ENCODE measurements at regions not wholly inside any gene's neighbourhood (a gene's known extent, or its start where the extent isn't known, plus 50 kb on each side); places are given as distances from the start of the nearest gene placed in this dataset.

- no peak for DNase-seq
- no peaks in the 10 kb centered on the region for H3K4me1 ChIP-seq (ENCODE audit: control insufficient read depth in 2 of 2, insufficient read depth in 2 of 2, low read length in 2 of 2)
- H3K9me3 ChIP-seq (ENCODE audit: control insufficient read depth in 2 of 3, low read length in 3 of 3) = no peaks in the 10 kb centered on the region
- ChIA-PET POLR2A (no interaction called here), CTCF (no interaction called here)
- H3K27ac ChIP-seq (ENCODE audit: low read depth, low read length) = no peak overlapping the region
- peaks cover 0 to 3% (median 0%) of the 10 kb centered on the region in 11 donors for H3K9me3 Mint-ChIP-seq
- no peak overlapping the region for H3K4me3 ChIP-seq (ENCODE audit: low read length)
- intact Hi-C loops (cut with micrococcal nuclease) = no loop called here
- no peaks in the 10 kb centered on the region for H3K36me3 Mint-ChIP-seq
- no peaks in the 10 kb centered on the region for H3K4me1 Mint-ChIP-seq
- ATAC-seq = no peak
- peaks cover 0 to 17% (median 8%) of the 10 kb centered on the region in 5 donors for H3K27me3 Mint-ChIP-seq
- H3K27me3 ChIP-seq (ENCODE audit: control insufficient read depth in 2 of 2, insufficient read depth in 2 of 2, low read length in 2 of 2) = no peaks in the 10 kb centered on the region
- H3K27ac Mint-ChIP-seq = no peak overlapping the region
- no peak overlapping the region for H3K4me3 Mint-ChIP-seq
- no peaks in the 10 kb centered on the region for H3K36me3 ChIP-seq (ENCODE audit: control insufficient read depth in 2 of 3, insufficient read depth in 3 of 3, low read length in 3 of 3)
Measured at GRCh38 chr11:127073621-127074020, 73.1 kb upstream of the KIRREL3 start.

GRCh38 chr11:127071606-127072005, 71.0 kb upstream of the KIRREL3 start:
- Mint-ChIP-seq H3K4me1 (no peaks in the 10 kb centered on the region), H3K27ac (no peak overlapping the region), H3K36me3 (no peaks in the 10 kb centered on the region), H3K9me3 (peaks cover 0 to 6% (median 0%) of the 10 kb centered on the region in 11 donors), H3K4me3 (no peak overlapping the region), H3K27me3 (peaks cover 3 to 20% (median 4%) of the 10 kb centered on the region in 5 donors)
- H3K36me3 ChIP-seq (ENCODE audit: control insufficient read depth in 2 of 3, insufficient read depth in 3 of 3, low read length in 3 of 3) = no peaks in the 10 kb centered on the region
- ChIA-PET CTCF (no interaction called here), POLR2A (no interaction called here)
- H3K4me3 ChIP-seq (ENCODE audit: low read length) = no peak overlapping the region
- intact Hi-C loops (cut with micrococcal nuclease) = no loop called here
- no peaks in the 10 kb centered on the region for H3K27me3 ChIP-seq (ENCODE audit: control insufficient read depth in 2 of 2, insufficient read depth in 2 of 2, low read length in 2 of 2)
- DNase-seq = no peak
- no peaks in the 10 kb centered on the region for H3K9me3 ChIP-seq (ENCODE audit: control insufficient read depth in 2 of 3, low read length in 3 of 3)
- no peaks in the 10 kb centered on the region for H3K4me1 ChIP-seq (ENCODE audit: control insufficient read depth in 2 of 2, insufficient read depth in 2 of 2, low read length in 2 of 2)
- no peak overlapping the region for H3K27ac ChIP-seq (ENCODE audit: low read depth, low read length)
- no peak for ATAC-seq

GRCh38 chr11:127070808-127071207, 70.2 kb upstream of the KIRREL3 start:
- intact Hi-C loops (cut with micrococcal nuclease) = no loop called here
- H3K36me3 Mint-ChIP-seq = no peaks in the 10 kb centered on the region
- no peak overlapping the region for H3K4me3 Mint-ChIP-seq
- ChIA-PET POLR2A (no interaction called here), CTCF (no interaction called here)
- no peak for ATAC-seq
- Histone ChIP-seq H3K27me3 (ENCODE audit: control insufficient read depth in 2 of 2, insufficient read depth in 2 of 2, low read length in 2 of 2) (no peaks in the 10 kb centered on the region), H3K27ac (ENCODE audit: low read depth, low read length) (no peak overlapping the region), H3K36me3 (ENCODE audit: control insufficient read depth in 2 of 3, insufficient read depth in 3 of 3, low read length in 3 of 3) (no peaks in the 10 kb centered on the region), H3K4me1 (ENCODE audit: control insufficient read depth in 2 of 2, insufficient read depth in 2 of 2, low read length in 2 of 2) (no peaks in the 10 kb centered on the region), H3K4me3 (ENCODE audit: low read length) (no peak overlapping the region), H3K9me3 (ENCODE audit: control insufficient read depth in 2 of 3, low read length in 3 of 3) (no peaks in the 10 kb centered on the region)
- H3K27me3 Mint-ChIP-seq = peaks cover under 1 to 21% (median 4%) of the 10 kb centered on the region in 5 donors
- H3K4me1 Mint-ChIP-seq = no peaks in the 10 kb centered on the region
- DNase-seq = no peak
- no peak overlapping the region for H3K27ac Mint-ChIP-seq
- H3K9me3 Mint-ChIP-seq = peaks cover 0 to 6% (median 0%) of the 10 kb centered on the region in 11 donors

DNA sequence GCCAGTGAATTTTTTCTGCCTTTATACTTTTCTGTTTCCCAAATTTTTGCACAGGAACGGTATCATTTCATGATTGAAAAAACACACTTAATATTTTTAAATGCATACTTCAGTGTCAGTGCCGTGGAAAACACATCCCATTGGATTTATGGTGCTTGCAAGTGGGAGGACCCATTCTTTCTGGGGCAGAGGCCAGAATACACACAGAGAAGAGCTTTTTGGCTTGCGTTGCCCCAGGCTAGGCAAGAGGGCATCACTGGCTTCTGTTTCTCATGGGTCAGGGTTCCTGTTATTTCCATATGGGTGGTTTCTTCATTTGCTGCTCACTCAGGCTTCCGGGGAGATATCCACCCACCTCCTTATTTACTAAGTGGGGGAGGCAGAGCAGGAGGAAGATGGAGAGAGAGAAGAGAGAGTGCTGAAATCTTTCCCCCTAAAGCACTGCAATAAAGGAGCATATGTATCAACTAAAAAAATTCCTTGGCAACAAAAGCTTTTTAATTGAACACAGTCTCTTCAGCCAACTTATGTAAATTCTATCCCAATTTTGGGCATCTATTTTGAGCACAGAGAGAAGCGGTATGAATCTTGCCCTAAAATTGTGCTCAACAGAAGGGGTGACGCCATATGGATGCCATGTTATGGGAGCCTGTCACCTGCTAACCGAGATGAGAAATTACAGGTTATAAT, 66.0 kb upstream of the KIRREL3 start:
- ATAC-seq (no peak), DNase-seq (no peak)
- H3K9me3 ChIP-seq (ENCODE audit: control insufficient read depth in 2 of 3, low read length in 3 of 3) = no peaks in the 10 kb centered on the region
- H3K4me1 Mint-ChIP-seq = no peaks in the 10 kb centered on the region
- intact Hi-C loops (cut with micrococcal nuclease) = no loop called here
- no peak overlapping the region for H3K4me3 ChIP-seq (ENCODE audit: low read length)
- CTCF ChIA-PET = no interaction called here
- H3K27me3 Mint-ChIP-seq = peaks cover 0 to 18% (median 4%) of the 10 kb centered on the region in 5 donors
- POLR2A ChIA-PET = no interaction called here
- no peaks in the 10 kb centered on the region for H3K27me3 ChIP-seq (ENCODE audit: control insufficient read depth in 2 of 2, insufficient read depth in 2 of 2, low read length in 2 of 2)
- no peaks in the 10 kb centered on the region for H3K4me1 ChIP-seq (ENCODE audit: control insufficient read depth in 2 of 2, insufficient read depth in 2 of 2, low read length in 2 of 2)
- no peak overlapping the region for H3K27ac ChIP-seq (ENCODE audit: low read depth, low read length)
- no peak overlapping the region for H3K4me3 Mint-ChIP-seq
- H3K36me3 Mint-ChIP-seq = no peaks in the 10 kb centered on the region
- H3K36me3 ChIP-seq (ENCODE audit: control insufficient read depth in 2 of 3, insufficient read depth in 3 of 3, low read length in 3 of 3) = no peaks in the 10 kb centered on the region
- H3K9me3 Mint-ChIP-seq = peaks cover 0 to 6% (median 0%) of the 10 kb centered on the region in 11 donors
- no peak overlapping the region for H3K27ac Mint-ChIP-seq

DNA sequence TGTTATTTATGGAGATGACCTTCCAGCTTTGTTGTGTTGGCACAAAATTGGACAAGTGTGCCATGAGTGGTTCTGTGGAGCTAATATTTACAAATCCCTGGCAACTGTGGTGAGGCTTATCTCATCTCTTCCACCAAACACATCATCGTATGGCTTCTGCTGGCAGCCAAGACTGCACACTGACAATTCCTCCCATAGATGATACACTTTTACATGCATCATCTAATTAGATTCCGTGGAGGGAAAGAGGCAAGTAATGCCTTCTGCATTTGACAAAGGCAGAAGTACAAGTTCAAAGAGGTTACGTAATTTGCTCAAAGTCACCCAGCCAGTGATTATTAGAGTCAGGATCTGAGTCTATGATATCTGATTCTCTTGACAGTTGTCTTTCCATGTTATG, 62.7 kb upstream of the KIRREL3 start:
- intact Hi-C loops (cut with micrococcal nuclease) = no loop called here
- no peaks in the 10 kb centered on the region for H3K4me1 ChIP-seq (ENCODE audit: control insufficient read depth in 2 of 2, insufficient read depth in 2 of 2, low read length in 2 of 2)
- no peaks in the 10 kb centered on the region for H3K36me3 ChIP-seq (ENCODE audit: control insufficient read depth in 2 of 3, insufficient read depth in 3 of 3, low read length in 3 of 3)
- no peaks in the 10 kb centered on the region for H3K9me3 ChIP-seq (ENCODE audit: control insufficient read depth in 2 of 3, low read length in 3 of 3)
- ATAC-seq = no peak
- Mint-ChIP-seq H3K36me3 (no peaks in the 10 kb centered on the region), H3K4me3 (no peak overlapping the region), H3K9me3 (peaks cover 0 to 4% (median 0%) of the 10 kb centered on the region in 11 donors), H3K27me3 (peaks cover 0 to 17% (median 4%) of the 10 kb centered on the region in 5 donors), H3K27ac (no peak overlapping the region), H3K4me1 (no peaks in the 10 kb centered on the region)
- H3K27ac ChIP-seq (ENCODE audit: low read depth, low read length) = no peak overlapping the region
- H3K27me3 ChIP-seq (ENCODE audit: control insufficient read depth in 2 of 2, insufficient read depth in 2 of 2, low read length in 2 of 2) = no peaks in the 10 kb centered on the region
- POLR2A ChIA-PET = no interaction called here
- H3K4me3 ChIP-seq (ENCODE audit: low read length) = no peak overlapping the region
- DNase-seq = no peak
- CTCF ChIA-PET = no interaction called here

GRCh38 chr11:127061947-127062346, 61.4 kb upstream of the KIRREL3 start:
- H3K36me3 Mint-ChIP-seq = no peaks in the 10 kb centered on the region
- no peak for DNase-seq
- ATAC-seq = no peak
- Histone ChIP-seq H3K36me3 (ENCODE audit: control insufficient read depth in 2 of 3, insufficient read depth in 3 of 3, low read length in 3 of 3) (no peaks in the 10 kb centered on the region), H3K27me3 (ENCODE audit: control insufficient read depth in 2 of 2, insufficient read depth in 2 of 2, low read length in 2 of 2) (no peaks in the 10 kb centered on the region), H3K9me3 (ENCODE audit: control insufficient read depth in 2 of 3, low read length in 3 of 3) (no peaks in the 10 kb centered on the region), H3K4me1 (ENCODE audit: control insufficient read depth in 2 of 2, insufficient read depth in 2 of 2, low read length in 2 of 2) (no peaks in the 10 kb centered on the region), H3K4me3 (ENCODE audit: low read length) (no peak overlapping the region), H3K27ac (ENCODE audit: low read depth, low read length) (no peak overlapping the region)
- H3K27ac Mint-ChIP-seq = peak overlapping the region in 1 of 9 donors; percentile 18
- H3K27me3 Mint-ChIP-seq = peaks cover 0 to 16% (median 5%) of the 10 kb centered on the region in 5 donors
- CTCF ChIA-PET = interaction anchor here (0.7 kb wide), 1 partner anchor 34 kb away, joined by 3 read pairs; no protein-coding TSS in a partner anchor
- intact Hi-C loops (cut with micrococcal nuclease) = no loop called here
- H3K9me3 Mint-ChIP-seq = peaks cover 0 to 6% (median 0%) of the 10 kb centered on the region in 11 donors
- H3K4me3 Mint-ChIP-seq = no peak overlapping the region
- POLR2A ChIA-PET = no interaction called here
- H3K4me1 Mint-ChIP-seq = no peaks in the 10 kb centered on the region

DNA sequence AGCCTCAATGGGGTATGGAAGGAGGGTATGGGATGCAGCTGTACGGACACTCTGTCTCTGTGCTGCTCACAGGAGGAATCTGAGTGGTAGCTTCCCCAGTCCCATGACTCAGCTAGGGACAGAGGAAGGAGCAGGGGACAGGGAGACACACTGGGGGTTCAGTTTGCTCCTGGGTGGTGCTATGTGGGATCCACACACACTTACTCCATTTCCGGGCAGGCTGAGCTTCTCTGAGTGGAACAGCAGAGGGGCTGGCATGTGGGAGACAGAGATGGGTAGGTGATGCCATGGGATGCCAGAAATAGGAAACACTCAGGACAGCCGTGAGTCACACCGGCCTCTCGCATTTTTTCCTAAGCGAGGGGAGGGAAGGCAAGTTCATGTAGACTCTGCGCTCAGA, 59.2 kb upstream of the KIRREL3 start:
- H3K27me3 Mint-ChIP-seq = peaks cover 0 to 14% (median 4%) of the 10 kb centered on the region in 5 donors
- H3K4me3 Mint-ChIP-seq = no peak overlapping the region
- POLR2A ChIA-PET = no interaction called here

More for the DNA sequence above, 59.2 kb upstream of the KIRREL3 start:
- Histone ChIP-seq H3K9me3 (ENCODE audit: control insufficient read depth in 2 of 3, low read length in 3 of 3) (no peaks in the 10 kb centered on the region), H3K27ac (ENCODE audit: low read depth, low read length) (no peak overlapping the region), H3K27me3 (ENCODE audit: control insufficient read depth in 2 of 2, insufficient read depth in 2 of 2, low read length in 2 of 2) (no peaks in the 10 kb centered on the region), H3K4me1 (ENCODE audit: control insufficient read depth in 2 of 2, insufficient read depth in 2 of 2, low read length in 2 of 2) (no peaks in the 10 kb centered on the region), H3K36me3 (ENCODE audit: control insufficient read depth in 2 of 3, insufficient read depth in 3 of 3, low read length in 3 of 3) (no peaks in the 10 kb centered on the region), H3K4me3 (ENCODE audit: low read length) (no peak overlapping the region)
- Mint-ChIP-seq H3K36me3 (no peaks in the 10 kb centered on the region), H3K27ac (no peak overlapping the region), H3K4me1 (peaks cover 0 to 2% (median 0%) of the 10 kb centered on the region in 7 donors), H3K9me3 (peaks cover 0 to 6% (median 0%) of the 10 kb centered on the region in 11 donors)
- intact Hi-C loops (cut with micrococcal nuclease) = no loop called here
- CTCF ChIA-PET = no interaction called here
- ATAC-seq (no peak), DNase-seq (no peak)

All from naive thymus-derived CD4-positive, alpha-beta T cell (primary cell).